ENCODE measurements at regions not wholly inside any gene's neighbourhood (a gene's known extent, or its start where the extent isn't known, plus 50 kb on each side); places are given as distances from the start of the nearest gene placed in this dataset.
"Not testable (repeated sequence)": the region's sequence is repeated elsewhere in the genome, so short reads cannot be mapped to it uniquely, and the experiment has no call there.

DNA sequence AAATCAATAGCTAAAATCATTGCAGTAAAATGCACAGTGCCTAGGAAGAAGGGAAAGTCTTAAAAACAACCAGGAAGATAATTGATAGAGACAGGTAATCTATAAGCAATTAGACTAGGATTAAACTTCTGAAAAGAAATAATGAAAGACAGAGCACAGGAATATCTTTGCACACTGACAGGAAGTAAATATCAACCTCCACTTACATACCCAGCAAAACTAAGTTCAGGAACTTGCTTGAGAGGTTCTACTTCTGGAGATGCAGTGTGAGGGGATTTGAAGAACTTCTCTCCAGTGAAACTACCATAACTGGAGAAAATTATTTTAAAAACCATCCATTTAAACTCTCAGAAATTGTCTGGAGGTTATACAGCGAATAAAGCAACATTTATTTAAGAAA, 104.1 kb downstream of the EHF start:
- DNase-seq (ENCODE audit: low read depth) (no peak), FAIRE-seq (no peak)
- H3K9me3 ChIP-seq (ENCODE audit: insufficient read depth, low read depth, low read length) = no peaks in the 10 kb centered on the region
- no peaks in the 10 kb centered on the region for H3K79me2 ChIP-seq (ENCODE audit: insufficient read depth, low read length)
- Mint-ChIP-seq H3K27ac (ENCODE audit: unreplicated experiment) (no peak overlapping the region), H3K4me3 (ENCODE audit: unreplicated experiment) (no peak overlapping the region), H3K4me1 (ENCODE audit: low read depth, unreplicated experiment) (no peaks in the 10 kb centered on the region), H3K9me3 (ENCODE audit: unreplicated experiment) (peaks cover 1% of the 10 kb centered on the region), H3K36me3 (ENCODE audit: low read depth, unreplicated experiment) (peaks cover 6% of the 10 kb centered on the region), H3K27me3 (ENCODE audit: low read depth, unreplicated experiment) (no peaks in the 10 kb centered on the region)
- no peak overlapping the region for H3K27ac ChIP-seq (ENCODE audit: low read depth, low read length)
- H3K4me3 ChIP-seq (ENCODE audit: insufficient read depth, low read depth, low read length) = no peak overlapping the region
- no peak for TF ChIP-seq EZH2 (IDR thresholded peaks at IDR 0.05; ENCODE audit: insufficient read depth, low read length)
- TF ChIP-seq, protein P1, sequence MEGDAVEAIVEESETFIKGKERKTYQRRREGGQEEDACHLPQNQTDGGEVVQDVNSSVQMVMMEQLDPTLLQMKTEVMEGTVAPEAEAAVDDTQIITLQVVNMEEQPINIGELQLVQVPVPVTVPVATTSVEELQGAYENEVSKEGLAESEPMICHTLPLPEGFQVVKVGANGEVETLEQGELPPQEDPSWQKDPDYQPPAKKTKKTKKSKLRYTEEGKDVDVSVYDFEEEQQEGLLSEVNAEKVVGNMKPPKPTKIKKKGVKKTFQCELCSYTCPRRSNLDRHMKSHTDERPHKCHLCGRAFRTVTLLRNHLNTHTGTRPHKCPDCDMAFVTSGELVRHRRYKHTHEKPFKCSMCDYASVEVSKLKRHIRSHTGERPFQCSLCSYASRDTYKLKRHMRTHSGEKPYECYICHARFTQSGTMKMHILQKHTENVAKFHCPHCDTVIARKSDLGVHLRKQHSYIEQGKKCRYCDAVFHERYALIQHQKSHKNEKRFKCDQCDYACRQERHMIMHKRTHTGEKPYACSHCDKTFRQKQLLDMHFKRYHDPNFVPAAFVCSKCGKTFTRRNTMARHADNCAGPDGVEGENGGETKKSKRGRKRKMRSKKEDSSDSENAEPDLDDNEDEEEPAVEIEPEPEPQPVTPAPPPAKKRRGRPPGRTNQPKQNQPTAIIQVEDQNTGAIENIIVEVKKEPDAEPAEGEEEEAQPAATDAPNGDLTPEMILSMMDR (IDR thresholded peaks at IDR 0.05; ENCODE audit: insufficient read depth, low read depth, low read length) = no peak
- H3K36me3 ChIP-seq (ENCODE audit: insufficient read depth, low read length) = no peaks in the 10 kb centered on the region
- no peak overlapping the region for H3K4me2 ChIP-seq (ENCODE audit: low read length)
- no peaks in the 10 kb centered on the region for H4K20me1 ChIP-seq (ENCODE audit: insufficient read depth, low read length)
- no peak overlapping the region for H3K9ac ChIP-seq (ENCODE audit: low read length)
- no peaks in the 10 kb centered on the region for H3K4me1 ChIP-seq (ENCODE audit: insufficient read depth, low read length)
- H2AFZ ChIP-seq (ENCODE audit: low read depth, low read length) = no peak overlapping the region
- peaks cover 2% of the 10 kb centered on the region for H3K27me3 ChIP-seq (ENCODE audit: insufficient read depth, low read length)

DNA sequence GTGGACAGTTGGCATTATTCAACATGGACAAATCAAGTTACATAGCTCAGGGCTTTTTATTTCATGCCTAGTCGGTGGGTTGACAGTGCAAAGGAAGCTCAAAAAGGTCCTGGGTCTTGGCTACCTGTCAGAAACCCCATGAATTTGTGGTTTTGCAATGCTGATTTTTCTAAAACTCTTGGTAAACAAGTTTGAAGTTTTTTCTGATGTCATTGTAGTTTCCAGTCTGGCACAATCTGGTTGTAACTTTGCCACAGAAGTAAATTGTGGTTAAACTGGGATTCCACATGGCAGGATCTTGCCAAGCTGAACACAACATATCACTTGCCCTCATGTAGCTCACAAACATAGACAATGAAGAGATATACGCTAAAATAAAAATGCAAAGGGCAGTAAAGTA, 100.8 kb downstream of the EHF start:
- Mint-ChIP-seq H3K36me3 (ENCODE audit: low read depth, unreplicated experiment) (peaks cover 2% of the 10 kb centered on the region), H3K27ac (ENCODE audit: unreplicated experiment) (no peak overlapping the region), H3K27me3 (ENCODE audit: low read depth, unreplicated experiment) (no peaks in the 10 kb centered on the region), H3K9me3 (ENCODE audit: unreplicated experiment) (peaks cover 1% of the 10 kb centered on the region), H3K4me3 (ENCODE audit: unreplicated experiment) (no peak overlapping the region), H3K4me1 (ENCODE audit: low read depth, unreplicated experiment) (no peaks in the 10 kb centered on the region)
- FAIRE-seq (no peak), DNase-seq (ENCODE audit: low read depth) (peak; percentile 12)
- no peaks in the 10 kb centered on the region for H3K36me3 ChIP-seq (ENCODE audit: insufficient read depth, low read length)
- no peak for TF ChIP-seq EZH2 (IDR thresholded peaks at IDR 0.05; ENCODE audit: insufficient read depth, low read length)
- TF ChIP-seq, protein P1 (IDR thresholded peaks at IDR 0.05; ENCODE audit: insufficient read depth, low read depth, low read length) = no peak
- no peak overlapping the region for H3K9ac ChIP-seq (ENCODE audit: low read length)
- H2AFZ ChIP-seq (ENCODE audit: low read depth, low read length) = no peak overlapping the region
- H3K4me3 ChIP-seq (ENCODE audit: insufficient read depth, low read depth, low read length) = no peak overlapping the region
- no peak overlapping the region for H3K4me2 ChIP-seq (ENCODE audit: low read length)
- no peaks in the 10 kb centered on the region for H3K9me3 ChIP-seq (ENCODE audit: insufficient read depth, low read depth, low read length)
- H3K27ac ChIP-seq (ENCODE audit: low read depth, low read length) = no peak overlapping the region
- no peaks in the 10 kb centered on the region for H4K20me1 ChIP-seq (ENCODE audit: insufficient read depth, low read length)
- no peaks in the 10 kb centered on the region for H3K79me2 ChIP-seq (ENCODE audit: insufficient read depth, low read length)
- no peaks in the 10 kb centered on the region for H3K27me3 ChIP-seq (ENCODE audit: insufficient read depth, low read length)
- no peaks in the 10 kb centered on the region for H3K4me1 ChIP-seq (ENCODE audit: insufficient read depth, low read length)

DNA sequence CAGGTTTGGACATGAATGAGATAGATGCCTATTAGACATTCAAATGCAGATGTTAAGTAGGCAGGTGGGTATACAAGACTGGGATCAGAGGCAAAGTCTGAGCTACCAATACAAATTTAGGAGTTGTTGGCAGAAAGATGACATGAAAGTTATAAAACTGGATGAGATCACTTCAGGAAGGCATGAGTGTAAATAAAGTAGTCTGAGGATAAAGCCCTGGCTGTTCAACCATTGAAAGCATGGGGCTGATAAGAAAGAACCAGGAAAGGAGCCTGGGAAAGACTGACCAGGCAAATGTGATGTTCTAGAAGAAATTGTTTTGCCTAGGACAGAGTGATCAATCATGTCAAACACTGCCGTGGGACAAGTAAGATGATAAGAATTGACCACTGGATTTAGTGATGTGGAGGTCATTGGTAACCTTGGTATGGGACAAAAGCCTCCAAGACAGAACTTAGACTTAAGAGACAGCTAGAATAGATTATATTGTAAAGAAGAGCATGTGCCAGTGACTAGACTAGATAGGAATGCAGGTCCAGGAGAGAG, 98.5 kb downstream of the EHF start:
- Histone ChIP-seq H3K4me1 (ENCODE audit: insufficient read depth, low read length) (no peaks in the 10 kb centered on the region), H3K27ac (ENCODE audit: low read depth, low read length) (no peak overlapping the region), H4K20me1 (ENCODE audit: insufficient read depth, low read length) (no peaks in the 10 kb centered on the region), H3K9me3 (ENCODE audit: insufficient read depth, low read depth, low read length) (no peaks in the 10 kb centered on the region), H3K27me3 (ENCODE audit: insufficient read depth, low read length) (no peaks in the 10 kb centered on the region), H3K4me3 (ENCODE audit: insufficient read depth, low read depth, low read length) (no peak overlapping the region), H3K4me2 (ENCODE audit: low read length) (no peak overlapping the region), H3K36me3 (ENCODE audit: insufficient read depth, low read length) (no peaks in the 10 kb centered on the region), H2AFZ (ENCODE audit: low read depth, low read length) (no peak overlapping the region), H3K79me2 (ENCODE audit: insufficient read depth, low read length) (no peaks in the 10 kb centered on the region), H3K9ac (ENCODE audit: low read length) (no peak overlapping the region)
- Mint-ChIP-seq H3K36me3 (ENCODE audit: low read depth, unreplicated experiment) (peaks cover 2% of the 10 kb centered on the region), H3K27me3 (ENCODE audit: low read depth, unreplicated experiment) (no peaks in the 10 kb centered on the region), H3K4me3 (ENCODE audit: unreplicated experiment) (no peak overlapping the region), H3K9me3 (ENCODE audit: unreplicated experiment) (peaks cover 1% of the 10 kb centered on the region), H3K27ac (ENCODE audit: unreplicated experiment) (no peak overlapping the region), H3K4me1 (ENCODE audit: low read depth, unreplicated experiment) (no peaks in the 10 kb centered on the region)
- DNase-seq (ENCODE audit: low read depth) (peak; percentile 2), FAIRE-seq (no peak)
- TF ChIP-seq, protein P1 (IDR thresholded peaks at IDR 0.05; ENCODE audit: insufficient read depth, low read depth, low read length) = no peak
- TF ChIP-seq EZH2 (IDR thresholded peaks at IDR 0.05; ENCODE audit: insufficient read depth, low read length) = no peak

DNA sequence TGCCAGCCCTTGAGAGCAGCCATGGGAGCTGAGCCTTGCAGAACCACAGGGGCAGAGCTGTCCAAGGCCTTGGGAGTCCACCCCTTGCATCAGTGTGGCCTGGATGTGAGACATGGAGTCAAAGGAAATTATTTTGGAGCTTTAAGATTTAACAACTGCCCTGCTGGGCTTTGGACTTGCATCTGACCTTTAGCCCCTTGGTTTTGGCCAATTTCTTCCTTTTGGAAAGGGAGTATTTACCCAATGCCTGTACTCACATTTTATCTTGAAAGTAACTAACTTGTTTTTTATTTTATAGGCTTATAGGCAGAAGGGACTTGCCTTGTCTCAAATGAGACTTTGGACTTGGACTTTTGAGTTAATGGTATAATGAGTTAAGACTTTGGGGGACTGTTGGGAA, 92.7 kb downstream of the EHF start:
- not testable (repeated sequence) for H3K9ac ChIP-seq (ENCODE audit: low read length); H3K9me3 Mint-ChIP-seq (ENCODE audit: unreplicated experiment); H3K4me2 ChIP-seq (ENCODE audit: low read length); DNase-seq (ENCODE audit: low read depth); H2AFZ ChIP-seq (ENCODE audit: low read depth, low read length); H3K27ac ChIP-seq (ENCODE audit: low read depth, low read length); H3K4me3 Mint-ChIP-seq (ENCODE audit: unreplicated experiment); FAIRE-seq; H3K27ac Mint-ChIP-seq (ENCODE audit: unreplicated experiment); H3K4me1 ChIP-seq (ENCODE audit: insufficient read depth, low read length); H3K27me3 Mint-ChIP-seq (ENCODE audit: low read depth, unreplicated experiment); H3K27me3 ChIP-seq (ENCODE audit: insufficient read depth, low read length); H3K79me2 ChIP-seq (ENCODE audit: insufficient read depth, low read length); H4K20me1 ChIP-seq (ENCODE audit: insufficient read depth, low read length); H3K4me3 ChIP-seq (ENCODE audit: insufficient read depth, low read depth, low read length); H3K4me1 Mint-ChIP-seq (ENCODE audit: low read depth, unreplicated experiment); H3K36me3 Mint-ChIP-seq (ENCODE audit: low read depth, unreplicated experiment); H3K36me3 ChIP-seq (ENCODE audit: insufficient read depth, low read length)
- H3K9me3 ChIP-seq (ENCODE audit: insufficient read depth, low read depth, low read length) = peaks cover 11% of the 10 kb centered on the region

Measured in astrocyte (in vitro differentiated cells and primary cell).